ENCODE measurements at regions not wholly inside any gene's neighbourhood (a gene's known extent, or its start where the extent isn't known, plus 50 kb on each side); places are given as distances from the start of the nearest gene placed in this dataset.

- Histone ChIP-seq H3K4me1 (ENCODE audit: control insufficient read depth, insufficient read depth, low read length) (no peaks in the 10 kb centered on the region), H3K4ac (ENCODE audit: low read depth, low read length) (no peak overlapping the region), H3K9ac (ENCODE audit: low read depth, low read length) (no peak overlapping the region), H3K27me3 (ENCODE audit: control insufficient read depth, insufficient read depth, low read length) (no peaks in the 10 kb centered on the region), H3K18ac (ENCODE audit: low read depth, low read length) (no peak overlapping the region), H3K9me1 (ENCODE audit: insufficient read depth, low read length) (no peaks in the 10 kb centered on the region), H3K4me2 (ENCODE audit: low read depth, low read length) (no peak overlapping the region), H2BK15ac (ENCODE audit: low read depth, low read length) (no peak overlapping the region), H2BK20ac (ENCODE audit: low read depth, low read length) (no peak overlapping the region), H4K20me1 (ENCODE audit: insufficient read depth, low read length) (no peaks in the 10 kb centered on the region), H2AK5ac (ENCODE audit: low read depth, low read length) (no peak overlapping the region), H3K23ac (ENCODE audit: low read depth, low read length) (no peak overlapping the region), H3K56ac (ENCODE audit: extremely low read depth, insufficient read depth, low read length) (no peak overlapping the region), H3K36me3 (ENCODE audit: control insufficient read depth, insufficient read depth, low read length) (no peaks in the 10 kb centered on the region), H3K27ac (ENCODE audit: insufficient read depth, low read length) (no peak overlapping the region), H3K79me1 (ENCODE audit: low read depth in 1 of 2, low read length in 2 of 2) (no peaks in the 10 kb centered on the region), H2AK9ac (replicated peaks; ENCODE audit: low read depth, low read length, poor library complexity) (no peak overlapping the region), H3K4me3 (ENCODE audit: insufficient read depth, low read depth, low read length) (no peak overlapping the region), H2BK120ac (ENCODE audit: low read depth, low read length) (no peak overlapping the region), H4K91ac (ENCODE audit: insufficient read depth, low read depth, low read length) (no peak overlapping the region), H2AFZ (replicated peaks; ENCODE audit: low read length, poor library complexity) (no peak overlapping the region), H2BK5ac (ENCODE audit: low read depth, low read length, poor library complexity, severe bottlenecking) (no peak overlapping the region), H3K14ac (replicated peaks; ENCODE audit: low read depth, low read length) (no peak overlapping the region), H4K5ac (ENCODE audit: low read depth, low read length) (no peak overlapping the region), H4K8ac (ENCODE audit: low read depth in 2 of 2, low read length in 2 of 2) (no peak overlapping the region), H3K9me3 (ENCODE audit: control insufficient read depth, insufficient read depth, low read length) (no peaks in the 10 kb centered on the region)
- WGBS, 2 experiments (ENCODE audit: extremely low coverage in 2 of 2, insufficient read length in 1 of 2), result no CpG with 5 or more reads among the region's 9 CpGs
- no peak for TF ChIP-seq MXI1 (IDR thresholded peaks at IDR 0.05; ENCODE audit: borderline replicate concordance, low read depth, low read length)
- TF ChIP-seq POLR2A (IDR thresholded peaks at IDR 0.05; ENCODE audit: low read depth, low read length), result no peak
- no peak for TF ChIP-seq NFE2L2 (IDR thresholded peaks at IDR 0.05; ENCODE audit: low read depth, low read length)
- no peak for TF ChIP-seq MAFK (IDR thresholded peaks at IDR 0.05; ENCODE audit: low read depth, low read length)
- no peak for TF ChIP-seq BHLHE40 (IDR thresholded peaks at IDR 0.05; ENCODE audit: low read depth, low read length)
- TF ChIP-seq RAD21 (IDR thresholded peaks at IDR 0.05; ENCODE audit: low read length), result no peak
- no peak for TF ChIP-seq RCOR1 (IDR thresholded peaks at IDR 0.05; ENCODE audit: insufficient replicate concordance, low read length)
- TF ChIP-seq RFX5 (IDR thresholded peaks at IDR 0.05; ENCODE audit: low read depth, low read length), result no peak
- no peak for TF ChIP-seq SMC3 (IDR thresholded peaks at IDR 0.05; ENCODE audit: low read depth, low read length)
- TF ChIP-seq USF2 (IDR thresholded peaks at IDR 0.05; ENCODE audit: low read depth, low read length), result no peak
- TF ChIP-seq CHD1 (IDR thresholded peaks at IDR 0.05; ENCODE audit: low read depth, low read length), result no peak
- no TSS peak for BruUV-seq (replicated peaks)
- DNase-seq, result no peak
- dilution Hi-C loops (cut with HindIII; ENCODE audit: low sequenced_read_pairs, unreplicated experiment), result no loop called here
- ChIA-PET POLR2A (ENCODE audit: unreplicated experiment) (no interaction called here), CTCF (no interaction called here)
- intact Hi-C loops (cut with micrococcal nuclease), result no loop called here
- no peak for ATAC-seq (ENCODE audit: low read depth)
- in situ Hi-C loops (cut with MboI; ENCODE audit: low sequenced_read_pairs), result no loop called here
Observed at GRCh38 chr9:78091731-78092130, 60.1 kb upstream of the GNAQ start.

All from IMR-90 (cell line).